ENCODE measurements at regions not wholly inside any gene's neighbourhood (a gene's known extent, or its start where the extent isn't known, plus 50 kb on each side); places are given as distances from the start of the nearest gene placed in this dataset.

DNA sequence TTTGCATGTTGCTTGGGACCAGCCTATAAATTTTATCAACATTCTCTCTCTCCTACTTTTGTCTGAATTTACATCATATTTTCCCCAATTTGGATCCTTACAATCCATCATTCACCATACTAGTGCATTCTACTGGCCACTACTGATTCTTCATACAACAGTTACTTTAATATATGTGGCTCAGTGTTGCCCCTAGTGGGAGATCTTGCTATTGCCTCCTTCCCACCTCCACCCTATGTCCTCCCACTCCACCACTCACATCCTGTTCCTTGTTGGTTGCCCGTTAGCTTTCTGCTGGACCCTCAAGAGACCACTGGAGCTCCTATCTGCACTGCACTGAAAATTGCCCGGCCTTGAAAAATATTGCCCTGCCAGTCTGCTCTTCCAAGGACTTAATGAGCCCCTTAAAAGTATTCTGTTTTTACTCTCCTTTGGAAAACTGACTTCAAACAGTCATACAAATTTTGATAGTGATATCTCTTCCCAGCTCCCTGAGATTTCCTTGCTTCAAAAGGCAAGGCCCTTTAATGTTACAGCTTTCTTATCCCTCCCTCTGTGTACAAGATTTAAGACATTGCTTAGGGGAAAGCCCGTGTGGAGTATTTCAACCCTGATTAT is 243.2 kb upstream of the TMEM229A start:
- no peak for TF ChIP-seq POLR2A (IDR thresholded peaks at IDR 0.05; ENCODE audit: low read depth)
- TF ChIP-seq CTCF (IDR thresholded peaks at IDR 0.05), result peak in 1 of 3 experiments; percentile 14
- TF ChIP-seq EP300 (IDR thresholded peaks at IDR 0.05), result no peak
